Stimulated activated CD8-positive, alpha-beta memory T cell treated with anti-CD3 and anti-CD28 coated beads, Interleukin-4, amount 100 ng/mL, for 4 hours (primary cell): ENCODE measurements at regions not wholly inside any gene's neighbourhood (a gene's known extent, or its start where the extent isn't known, plus 50 kb on each side); places are given as distances from the start of the nearest gene placed in this dataset.
"Not testable (repeated sequence)": the region's sequence is repeated elsewhere in the genome, so short reads cannot be mapped to it uniquely, and the experiment has no call there.

Source experiments
- DNase-seq, 2 donors: peaks; one replicate each; pipeline ENCODE4 v3.0.0-alpha.2; 2020; ENCODE audit warnings: low read depth in 2 of 2, low spot score in 1 of 2

- DNase-seq: no peak
Measured at GRCh38 chrX:140447150-140447549, 57.7 kb downstream of the SOX3 start.

DNA sequence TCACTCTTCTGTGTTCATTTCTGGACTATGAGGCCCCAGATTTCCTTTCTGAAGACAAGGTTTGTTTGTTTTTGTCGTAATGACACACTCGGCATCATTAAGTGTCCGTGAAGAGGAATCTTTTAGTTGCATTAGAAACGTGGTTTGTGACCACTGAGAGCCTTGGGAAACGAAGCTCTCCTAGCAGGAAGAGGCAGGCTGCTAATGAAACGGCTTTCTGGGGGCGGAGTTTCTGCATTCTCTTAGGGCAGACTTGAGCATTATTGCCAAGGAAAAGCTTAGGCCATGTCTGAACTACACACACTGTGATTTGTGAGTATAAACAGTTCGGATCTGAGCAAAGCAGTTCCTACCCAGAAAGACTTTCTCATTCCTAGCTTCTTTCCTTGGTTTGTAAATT, 64.0 kb downstream of the SOX3 start:
- DNase-seq: no peak

GRCh38 chrX:140439476-140439875, 65.4 kb downstream of the SOX3 start:
- DNase-seq: no peak

DNA sequence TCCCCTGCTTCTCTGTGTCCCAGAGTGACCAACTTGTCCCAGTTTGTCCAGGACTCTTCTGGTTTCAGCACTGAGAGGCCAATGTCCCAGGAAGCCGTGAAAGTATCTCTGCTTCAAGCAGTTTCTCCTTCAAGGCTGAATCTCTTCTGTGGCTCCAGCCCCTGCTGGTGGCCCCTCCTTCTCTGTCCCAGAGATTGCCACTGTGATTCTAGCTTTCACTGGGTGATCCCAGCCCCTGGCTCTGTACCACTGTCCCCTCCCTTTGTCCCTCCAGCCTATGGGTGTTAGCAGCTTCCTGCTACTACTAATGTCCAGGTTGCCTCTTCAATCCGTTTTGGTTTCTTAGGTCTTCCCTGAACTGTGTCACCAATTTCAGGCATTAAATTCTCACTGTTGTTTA, 70.5 kb downstream of the SOX3 start:
- no peak for DNase-seq

DNA sequence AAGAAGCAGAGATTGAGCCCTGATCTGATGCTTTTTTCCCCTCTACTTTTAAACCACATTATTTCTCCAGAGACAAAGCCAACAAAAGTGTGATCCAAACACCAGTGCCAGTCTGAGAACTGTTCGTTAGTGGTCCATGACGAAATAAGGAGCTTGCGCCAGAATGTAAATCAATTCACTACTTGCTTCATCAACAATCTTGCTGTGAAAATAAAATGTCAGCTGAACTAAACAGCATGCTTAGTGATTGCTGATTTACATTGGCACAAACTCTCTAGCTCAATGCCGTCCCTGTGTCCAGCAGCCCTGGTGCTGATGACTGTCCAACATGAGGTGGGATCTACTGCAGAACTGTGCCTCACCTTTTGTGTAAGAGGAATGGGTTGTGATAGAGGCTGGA, 71.3 kb downstream of the SOX3 start:
- DNase-seq: no peak

GRCh38 chrX:140432346-140433175, 72.3 kb downstream of the SOX3 start:
- DNase-seq: no peak

- no peak for DNase-seq
Measured at GRCh38 chrX:140431521-140431920, 73.3 kb downstream of the SOX3 start.

- no peak for DNase-seq
Measured at GRCh38 chrX:140425712-140426395, 79.0 kb downstream of the SOX3 start.

DNA sequence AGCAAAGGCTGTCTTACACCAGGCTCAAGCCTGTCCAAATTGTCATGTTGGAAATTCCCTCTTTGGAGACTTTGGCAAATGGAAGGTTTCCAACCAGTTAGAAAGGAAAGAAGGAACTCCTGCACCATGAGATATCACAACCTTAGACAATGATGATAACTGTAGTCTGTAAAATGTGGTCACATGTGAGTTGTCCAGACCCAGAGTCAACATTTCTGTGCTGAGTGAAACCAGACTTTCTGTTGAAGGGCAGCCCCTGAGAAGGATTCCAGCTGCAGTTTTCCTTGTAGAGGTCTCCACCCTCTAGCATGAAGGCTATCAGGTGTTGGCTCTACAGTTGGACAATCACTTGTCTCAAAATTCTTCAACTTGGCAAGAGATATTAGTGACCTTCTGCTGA, 82.4 kb downstream of the SOX3 start:
- DNase-seq: no peak

DNA sequence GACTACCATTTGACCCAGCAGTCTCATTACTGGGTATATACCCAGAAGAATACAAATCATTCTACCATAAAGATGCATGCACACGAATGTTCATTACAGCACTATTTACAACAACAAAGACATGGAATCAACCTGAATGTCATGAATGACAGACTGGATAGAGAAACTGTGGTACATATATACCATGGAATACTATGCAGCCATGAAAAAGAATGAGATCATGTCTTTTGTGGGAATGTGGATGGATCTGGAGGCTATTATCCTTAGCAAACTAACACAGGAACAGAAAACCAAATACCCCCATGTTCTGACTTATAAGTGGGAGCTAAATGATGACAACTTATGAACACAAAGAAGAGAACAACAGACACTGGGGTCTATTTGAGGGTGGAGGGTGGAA, 102.7 kb downstream of the SOX3 start:
- not testable (repeated sequence) for DNase-seq

GRCh38 chrX:140396326-140396725, 108.5 kb downstream of the SOX3 start:
- not testable (repeated sequence) for DNase-seq

GRCh38 chrX:140393507-140393906, 111.4 kb downstream of the SOX3 start:
- DNase-seq: no peak

DNA sequence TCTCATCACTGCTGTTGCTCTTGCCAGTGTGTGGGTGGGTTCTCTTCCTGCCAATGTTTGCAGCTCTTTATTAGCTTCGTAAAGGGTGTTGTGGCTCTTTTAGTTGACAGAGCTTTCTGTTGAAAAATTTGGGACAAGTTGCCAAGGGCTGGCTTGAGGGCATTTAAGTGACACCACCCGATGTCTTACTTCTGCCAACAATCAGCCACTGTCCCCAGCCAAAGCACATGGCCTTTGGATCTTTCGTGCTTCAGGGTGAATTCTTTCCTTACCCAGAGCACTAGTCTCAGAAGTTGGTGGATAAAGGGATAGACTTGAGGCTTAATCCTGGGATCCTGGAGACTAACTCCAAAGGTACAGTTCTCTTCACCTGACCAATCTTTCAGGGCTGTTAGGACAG, 113.6 kb downstream of the SOX3 start:
- no peak for DNase-seq

DNA sequence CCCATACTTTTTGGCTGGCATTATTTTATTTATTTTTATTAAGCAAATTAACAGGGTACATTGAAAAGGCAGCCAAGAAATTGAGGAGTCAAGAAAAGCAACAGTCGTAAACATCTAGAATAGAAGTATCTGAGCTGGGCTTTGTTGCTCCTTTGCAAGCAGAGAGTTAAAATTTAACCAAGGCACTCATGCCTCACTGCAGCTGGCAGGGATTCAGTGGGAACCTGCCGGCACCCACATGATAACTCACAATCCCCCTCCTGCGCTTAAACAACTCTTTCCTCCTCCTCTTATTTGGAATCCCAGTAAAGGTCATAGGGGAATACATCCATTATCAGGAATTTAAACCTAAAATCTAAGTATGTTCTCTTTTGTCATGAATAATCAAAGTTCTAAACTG, 115.5 kb downstream of the SOX3 start:
- DNase-seq: no peak

GRCh38 chrX:140362861-140363260, 142.0 kb downstream of the SOX3 start:
- DNase-seq: no peak

GRCh38 chrX:140360924-140361323, 143.9 kb downstream of the SOX3 start:
- DNase-seq: no peak

- no peak for DNase-seq
Measured at GRCh38 chrX:140360284-140360683, 144.6 kb downstream of the SOX3 start.

- DNase-seq: no peak
Measured at GRCh38 chrX:140355922-140356321, 148.9 kb downstream of the SOX3 start.

DNA sequence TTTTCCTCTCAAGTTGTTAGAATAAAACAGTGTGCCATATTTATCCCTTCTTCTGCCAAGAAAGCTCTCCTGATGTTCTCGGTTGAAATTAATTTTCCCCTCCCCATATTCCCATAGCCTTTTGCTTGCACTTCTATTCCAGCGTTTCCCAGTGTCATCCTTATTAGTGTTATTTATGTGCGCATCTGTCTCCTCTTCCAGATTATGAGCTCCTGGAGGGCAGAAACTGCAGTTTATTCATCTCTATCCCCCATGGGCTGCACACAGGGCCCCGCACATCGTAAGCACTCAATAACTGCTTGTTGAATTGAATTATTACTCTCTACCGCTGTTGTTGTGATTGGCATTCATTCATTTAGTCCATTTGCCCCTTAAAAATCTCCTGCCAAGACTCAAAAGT, 149.4 kb downstream of the SOX3 start:
- no peak for DNase-seq

GRCh38 chrX:140354431-140355120, 150.3 kb downstream of the SOX3 start:
- no peak for DNase-seq

GRCh38 chrX:140346729-140347128, 158.1 kb downstream of the SOX3 start:
- DNase-seq: no peak

DNA sequence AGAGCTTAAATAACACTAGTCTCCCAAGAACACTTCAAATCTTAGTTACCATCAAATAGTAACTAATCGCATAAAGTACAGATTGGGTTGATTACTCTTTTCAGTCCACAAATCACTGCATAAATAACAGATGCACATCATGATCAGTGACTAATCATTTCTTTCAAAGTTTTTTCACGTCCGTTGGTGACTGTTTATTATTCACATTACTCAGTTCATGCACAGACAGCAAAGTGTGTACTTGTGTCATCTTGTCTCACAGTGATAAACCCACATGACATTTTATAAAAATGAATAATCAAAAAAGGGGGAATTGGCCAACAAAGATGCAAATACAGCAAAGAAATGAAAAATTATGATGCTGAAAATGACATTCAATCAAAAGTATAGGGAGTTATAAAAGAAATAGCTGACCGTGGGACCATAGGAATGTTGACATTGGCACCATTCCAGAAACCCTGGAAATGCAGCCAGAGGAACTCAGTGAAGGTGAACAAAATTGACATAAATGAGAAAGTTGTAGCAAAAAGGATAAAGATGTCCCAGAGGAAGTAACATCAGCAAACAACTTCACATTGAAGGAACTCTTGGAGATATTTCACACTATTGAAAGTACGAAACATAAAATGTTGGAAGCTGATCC, 161.5 kb downstream of the SOX3 start:
- DNase-seq: no peak
